B cell (primary cell): ENCODE measurements at regions not wholly inside any gene's neighbourhood (a gene's known extent, or its start where the extent isn't known, plus 50 kb on each side); places are given as distances from the start of the nearest gene placed in this dataset.

ENCODE experiments used
- ATAC-seq: fragments of 200-7000 bp; cut with Tn5 transposase; one replicate; pipeline ENCODE4 v1.10.0; 2021; ENCODE audit warnings: low read depth, mild to moderate bottlenecking, moderate number of reproducible peaks, moderate library complexity
- CTCF ChIA-PET: fragments of 350-600 bp; sonication (Branson Sonifier 250); formaldehyde crosslinking; loops from one replicate; lab custom pipeline; 2021; ENCODE audit warnings: antibody characterized with exemption, inconsistent platforms; lab: Charles Lee
- POLR2A ChIA-PET: fragments of 350-600 bp; sonication (Branson Sonifier 250); formaldehyde crosslinking; loops from one replicate; lab custom pipeline; 2021; ENCODE audit warnings: antibody characterized with exemption; lab: Charles Lee
- DNase-seq: peaks from one replicate; pipeline ENCODE4 v3.0.0; 2013
- H2AFZ ChIP-seq: 2 replicates; pipeline ENCODE4 v1.6.1; 2012; ENCODE audit warnings: mild to moderate bottlenecking, low read depth, low read length; ENCODE audit not compliant: insufficient read depth, poor library complexity, severe bottlenecking
- H3K27ac ChIP-seq, 2 donors: 1 replicate in 1 of 2; 2 replicates in 1 of 2; pipeline ENCODE4 v1.5.1; 2012 to 2013; ENCODE audit warnings: low read length in 2 of 2, mild to moderate bottlenecking in 2 of 2, moderate library complexity in 1 of 2
- H3K27me3 ChIP-seq, 4 experiments: fragments of 200-600 bp in 1 of 4; sonication (generic) in 1 of 4; replicated peaks in 1 of 4; 1 replicate in 2 of 4; 2 replicates in 2 of 4; pipeline versions ENCODE4 v1.6.1 to v1.7.0; 2013 to 2016; ENCODE audit warnings: low read length in 3 of 4, mild to moderate bottlenecking in 2 of 4, mixed read lengths in 1 of 4, moderate library complexity in 1 of 4; ENCODE audit not compliant: insufficient read depth in 4 of 4, control insufficient read depth in 3 of 4; ENCODE audit errors: control extremely low read depth in 1 of 4
- H3K36me3 ChIP-seq, 2 experiments: replicated peaks in 1 of 2; 1 replicate in 1 of 2; 2 replicates in 1 of 2; pipeline versions ENCODE4 v1.6.1 to v1.7.1; 2013; ENCODE audit warnings: low read length in 1 of 2; ENCODE audit not compliant: insufficient read depth in 2 of 2, control insufficient read depth in 1 of 2; ENCODE audit errors: control extremely low read depth in 1 of 2, extremely low read depth in 1 of 2
- H3K4me1 ChIP-seq, 2 donors: fragments of 200-600 bp in 1 of 2; sonication (generic) in 1 of 2; 1 replicate in 1 of 2; 2 replicates in 1 of 2; pipeline versions ENCODE4 v1.5.1 to v1.6.1; 2013 to 2017; ENCODE audit warnings: low read length in 2 of 2; ENCODE audit not compliant: control insufficient read depth in 2 of 2, insufficient read depth in 2 of 2
- H3K4me2 ChIP-seq: replicated peaks from 2 replicates; pipeline ENCODE3; 2012; ENCODE audit warnings: mild to moderate bottlenecking, low read depth, low read length; ENCODE audit not compliant: poor library complexity, severe bottlenecking
- H3K4me3 ChIP-seq, 5 experiments: fragments of 200-600 bp in 1 of 5; sonication (generic) in 1 of 5; 1 replicate in 3 of 5; 2 replicates in 2 of 5; pipeline versions ENCODE4 v1.5.1 to v1.7.0; 2011 to 2016; ENCODE audit warnings: low read length in 4 of 5, mild to moderate bottlenecking in 4 of 5, low read depth in 2 of 5, control low read depth in 1 of 5, moderate library complexity in 1 of 5; ENCODE audit not compliant: insufficient read depth in 1 of 5; ENCODE audit errors: control extremely low read depth in 1 of 5, extremely low read depth in 1 of 5
- H3K79me2 ChIP-seq: fragments of 200-600 bp; sonication (generic); one replicate; pipeline ENCODE4 v1.6.0; 2016; ENCODE audit warnings: low read length; ENCODE audit not compliant: control insufficient read depth, insufficient read depth
- H3K9ac ChIP-seq: fragments of 200-600 bp; sonication (generic); 2 replicates; pipeline ENCODE4 v1.6.1; 2017; ENCODE audit warnings: mild to moderate bottlenecking, low read length, moderate library complexity
- H3K9me3 ChIP-seq, 3 donors: one replicate each; pipeline versions ENCODE4 v1.6.1 to v1.7.1; 2013; ENCODE audit warnings: low read length in 2 of 3; ENCODE audit not compliant: control insufficient read depth in 2 of 3, insufficient read depth in 1 of 3; ENCODE audit errors: control extremely low read depth in 1 of 3
- H4K20me1 ChIP-seq: 2 replicates; pipeline ENCODE4 v1.6.0; 2012; ENCODE audit warnings: mild to moderate bottlenecking, low read length; ENCODE audit not compliant: insufficient read depth, control insufficient read depth, poor library complexity, severe bottlenecking
- H3K27ac Mint-ChIP-seq: one replicate; pipeline ENCODE4 v1.8.0; 2021; ENCODE audit warnings: mixed read lengths
- H3K27me3 Mint-ChIP-seq: one replicate; pipeline ENCODE4 v1.8.0; 2021; ENCODE audit warnings: mixed read lengths
- H3K4me1 Mint-ChIP-seq: one replicate; pipeline ENCODE4 v1.8.0; 2021; ENCODE audit warnings: mixed read lengths
- H3K4me3 Mint-ChIP-seq: one replicate; pipeline ENCODE4 v1.8.0; 2021; ENCODE audit warnings: mixed read lengths
- H3K9me3 Mint-ChIP-seq: one replicate; pipeline ENCODE4 v1.8.0; 2022; ENCODE audit warnings: mixed read lengths; ENCODE audit not compliant: insufficient read depth
- CTCF ChIP-seq: fragments of 200-600 bp; IDR thresholded peaks from one replicate; pipeline ENCODE4 v1.8.0; 2022; ENCODE audit warnings: antibody characterized with exemption, mild to moderate bottlenecking
- EZH2 ChIP-seq: IDR thresholded peaks from 2 replicates; pipeline ENCODE4 v1.6.1; 2012; ENCODE audit warnings: borderline replicate concordance, low read depth, mild to moderate bottlenecking, moderate library complexity, low read length; ENCODE audit not compliant: insufficient read depth, poor library complexity, severe bottlenecking
- WGBS: methylation state at CpG from one replicate; pipeline ENCODE4 v1.1.5; 2013; ENCODE audit warnings: missing lambda C conversion rate; ENCODE audit not compliant: insufficient coverage; 5-methylcytosine and 5-hydroxymethylcytosine counted together
- intact Hi-C: fragments of 100-400 bp; cut with micrococcal nuclease; formaldehyde crosslinking; loops from one replicate; pipeline ENCODE4 v1.10.0; 2022

GRCh38 chr19:27890696-27891095, 1322.3 kb downstream of the UQCRFS1 start:
- H3K27me3 Mint-ChIP-seq = no peaks in the 10 kb centered on the region

DNA sequence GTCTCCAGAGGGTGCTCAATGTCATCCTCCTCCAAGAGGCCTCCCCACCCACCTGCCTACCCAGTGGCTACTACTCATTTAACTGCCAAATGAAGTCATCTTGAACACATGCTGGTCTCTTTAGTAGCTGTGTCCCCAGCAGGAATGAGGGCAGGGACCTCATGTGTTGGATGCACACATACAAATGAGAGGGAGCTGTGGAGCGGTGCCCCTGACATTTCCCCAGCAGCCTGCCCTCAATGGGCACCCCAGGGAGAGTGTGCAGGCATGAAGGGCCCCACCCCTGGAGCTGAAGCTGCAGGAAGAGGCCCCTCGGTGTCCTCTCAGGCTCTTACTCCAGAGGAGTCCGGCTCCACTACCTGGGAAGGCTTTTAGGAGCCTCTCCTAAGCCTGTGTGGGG, 1322.7 kb downstream of the UQCRFS1 start:
- no peak overlapping the region for H3K27ac ChIP-seq
- no peaks in the 10 kb centered on the region for H3K27me3 ChIP-seq
- DNase-seq (no peak), ATAC-seq (no peak)
- H3K4me2 ChIP-seq = no peak overlapping the region
- Mint-ChIP-seq H3K27ac (no peak overlapping the region), H3K4me1 (no peaks in the 10 kb centered on the region), H3K9me3 (peaks cover 6% of the 10 kb centered on the region), H3K27me3 (no peaks in the 10 kb centered on the region), H3K4me3 (no peak overlapping the region)
- H3K4me3 ChIP-seq = no peak overlapping the region
- no peaks in the 10 kb centered on the region for H3K4me1 ChIP-seq
- POLR2A ChIA-PET = no interaction called here
- intact Hi-C loops = no loop called here
- no peak overlapping the region for H2AFZ ChIP-seq
- H3K9ac ChIP-seq = no peak overlapping the region
- no peak for TF ChIP-seq CTCF
- TF ChIP-seq EZH2 = no peak
- no peaks in the 10 kb centered on the region for H4K20me1 ChIP-seq
- H3K9me3 ChIP-seq = peaks cover 0 to 38% (median 0%) of the 10 kb centered on the region in 3 donors
- WGBS = 79% methylated on average over 3 of the region's 3 CpGs
- H3K79me2 ChIP-seq = no peaks in the 10 kb centered on the region
- H3K36me3 ChIP-seq = no peaks in the 10 kb centered on the region
- CTCF ChIA-PET = no interaction called here

More at GRCh38 chr19:27890696-27891095, 1322.3 kb downstream of the UQCRFS1 start:
- H3K9me3 ChIP-seq = peaks cover 0 to 38% (median 0%) of the 10 kb centered on the region in 3 donors
- H4K20me1 ChIP-seq = no peaks in the 10 kb centered on the region
- no peaks in the 10 kb centered on the region for H3K27me3 ChIP-seq
- ChIA-PET CTCF (no interaction called here), POLR2A (no interaction called here)
- WGBS = 68% methylated on average over 5 of the region's 5 CpGs
- Mint-ChIP-seq H3K9me3 (peaks cover 6% of the 10 kb centered on the region), H3K4me3 (no peak overlapping the region), H3K4me1 (no peaks in the 10 kb centered on the region), H3K27ac (no peak overlapping the region)
- intact Hi-C loops = no loop called here
- no peaks in the 10 kb centered on the region for H3K4me1 ChIP-seq
- TF ChIP-seq CTCF = no peak
- TF ChIP-seq EZH2 = no peak
- no peaks in the 10 kb centered on the region for H3K79me2 ChIP-seq
- H3K36me3 ChIP-seq = no peaks in the 10 kb centered on the region
- DNase-seq = no peak
- no peak overlapping the region for H3K9ac ChIP-seq
- H3K27ac ChIP-seq = no peak overlapping the region
- no peak for ATAC-seq
- H3K4me2 ChIP-seq = no peak overlapping the region
- H2AFZ ChIP-seq = no peak overlapping the region
- H3K4me3 ChIP-seq = no peak overlapping the region
